OCI-LY3 (cell line): ENCODE measurements at regions not wholly inside any gene's neighbourhood (a gene's known extent, or its start where the extent isn't known, plus 50 kb on each side); places are given as distances from the start of the nearest gene placed in this dataset.

Experiments used
- EZH2phosphoT487 ChIP-seq: fragments of 200-600 bp; shearing (Covaris generic); IDR thresholded peaks from 2 replicates; pipeline ENCODE4 v1.6.1; 2018; ENCODE audit warnings: antibody characterized with exemption, mixed run types, low read depth
- TF ChIP-seq, protein P1 (sequence below): fragments of 200-600, 300-600 bp; sonication (generic); IDR thresholded peaks from 2 replicates; pipeline ENCODE4 v1.5.1; 2014; ENCODE audit warnings: antibody characterized with exemption, low read length, low read depth

DNA sequence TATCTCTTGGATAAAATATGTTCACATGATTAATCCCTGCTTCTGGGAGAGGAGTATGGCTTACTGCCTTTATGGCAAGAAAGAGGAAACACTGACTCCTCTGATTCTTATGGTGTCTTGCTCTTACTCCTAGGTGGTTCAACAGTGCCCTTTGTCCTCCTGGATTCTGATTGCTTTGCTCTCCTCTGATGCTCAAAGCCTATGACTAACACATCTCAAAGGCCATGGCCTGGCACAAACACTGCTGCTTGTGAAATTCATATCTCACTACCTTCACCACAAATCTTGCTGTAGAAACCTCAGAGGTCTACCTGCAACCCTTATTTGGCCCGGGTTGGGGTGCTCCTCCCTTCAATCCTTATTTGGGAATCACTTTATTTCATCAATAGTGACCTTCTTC is 217.2 kb downstream of the C12orf50 start:
- no peak for TF ChIP-seq EZH2phosphoT487
- TF ChIP-seq, protein P1, sequence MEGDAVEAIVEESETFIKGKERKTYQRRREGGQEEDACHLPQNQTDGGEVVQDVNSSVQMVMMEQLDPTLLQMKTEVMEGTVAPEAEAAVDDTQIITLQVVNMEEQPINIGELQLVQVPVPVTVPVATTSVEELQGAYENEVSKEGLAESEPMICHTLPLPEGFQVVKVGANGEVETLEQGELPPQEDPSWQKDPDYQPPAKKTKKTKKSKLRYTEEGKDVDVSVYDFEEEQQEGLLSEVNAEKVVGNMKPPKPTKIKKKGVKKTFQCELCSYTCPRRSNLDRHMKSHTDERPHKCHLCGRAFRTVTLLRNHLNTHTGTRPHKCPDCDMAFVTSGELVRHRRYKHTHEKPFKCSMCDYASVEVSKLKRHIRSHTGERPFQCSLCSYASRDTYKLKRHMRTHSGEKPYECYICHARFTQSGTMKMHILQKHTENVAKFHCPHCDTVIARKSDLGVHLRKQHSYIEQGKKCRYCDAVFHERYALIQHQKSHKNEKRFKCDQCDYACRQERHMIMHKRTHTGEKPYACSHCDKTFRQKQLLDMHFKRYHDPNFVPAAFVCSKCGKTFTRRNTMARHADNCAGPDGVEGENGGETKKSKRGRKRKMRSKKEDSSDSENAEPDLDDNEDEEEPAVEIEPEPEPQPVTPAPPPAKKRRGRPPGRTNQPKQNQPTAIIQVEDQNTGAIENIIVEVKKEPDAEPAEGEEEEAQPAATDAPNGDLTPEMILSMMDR = no peak
